GM21360 (cell line): ENCODE measurements at regions not wholly inside any gene's neighbourhood (a gene's known extent, or its start where the extent isn't known, plus 50 kb on each side); places are given as distances from the start of the nearest gene placed in this dataset.

ENCODE experiments used
- ATAC-seq: cut with Tn5 transposase; IDR thresholded peaks from one replicate; pipeline ENCODE4 v1.9.1; 2021; ENCODE audit warnings: mild to moderate bottlenecking, moderate library complexity; ENCODE audit not compliant: unreplicated experiment

- ATAC-seq: no peak
Observed at GRCh38 chr2:16019617-16020351, 79.4 kb downstream of the MYCN start.

- no peak for ATAC-seq
Observed at GRCh38 chr2:16019060-16019480, 78.7 kb downstream of the MYCN start.

DNA sequence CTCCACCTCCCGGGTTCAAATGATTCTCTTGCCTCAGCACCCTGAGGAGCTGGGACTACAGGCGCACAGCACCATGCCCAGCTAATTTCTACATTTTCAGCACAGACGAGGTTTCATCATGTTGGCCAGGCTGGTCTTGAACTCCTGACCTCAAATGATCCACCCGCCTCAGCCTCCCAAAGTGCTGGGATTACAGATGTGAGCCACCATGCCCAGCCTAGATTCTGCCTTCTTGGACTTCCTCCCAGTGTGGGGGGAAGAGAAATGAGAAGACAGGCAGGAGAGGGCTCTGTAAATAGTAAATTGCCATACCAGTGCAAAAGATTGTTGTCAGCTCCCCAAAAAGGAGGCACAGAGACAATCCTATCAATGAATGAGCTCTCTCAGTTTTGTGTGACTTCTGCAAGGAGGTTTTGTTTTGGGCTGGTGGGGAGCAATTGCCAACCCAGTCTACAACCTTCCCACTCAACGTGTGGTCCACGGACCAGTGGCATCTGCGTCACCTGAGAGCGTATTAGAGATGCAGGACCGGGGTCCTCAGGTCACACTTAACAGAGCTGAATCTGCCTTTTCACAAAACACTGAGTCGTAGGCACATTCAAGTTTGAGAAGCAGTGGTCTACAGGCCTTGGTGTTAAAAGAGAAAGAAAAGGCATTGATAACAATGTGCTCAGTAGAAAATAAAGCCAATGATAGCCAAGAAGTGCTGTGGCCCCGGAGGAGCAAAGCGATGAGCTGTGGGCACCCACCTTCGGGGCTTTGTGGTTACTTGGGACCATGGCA lies 78.1 kb downstream of the MYCN start:
- ATAC-seq: no peak

DNA sequence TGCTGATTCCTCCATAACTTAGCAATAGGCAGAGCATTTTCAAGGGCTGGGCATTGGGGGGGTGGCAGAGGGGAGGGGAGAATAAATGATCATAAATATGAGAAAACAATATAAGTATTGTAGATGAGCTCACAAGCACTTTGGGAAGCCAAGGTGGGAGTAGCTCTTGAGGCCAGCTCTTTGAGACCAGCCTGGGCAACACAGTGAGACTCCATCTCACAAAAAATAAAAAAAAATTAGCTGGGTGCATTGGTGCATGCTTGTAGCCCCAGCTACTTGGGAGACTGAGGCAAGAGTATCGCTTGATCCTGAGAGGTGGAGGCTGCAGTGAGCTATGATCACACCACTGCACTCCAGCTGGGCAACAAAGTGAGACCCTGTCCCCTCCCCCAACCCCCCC lies 75.9 kb downstream of the MYCN start:
- ATAC-seq: no peak

GRCh38 chr2:16015903-16016265 lies 75.5 kb downstream of the MYCN start:
- ATAC-seq: no peak

GRCh38 chr2:16015210-16015902 lies 75.0 kb downstream of the MYCN start:
- ATAC-seq: no peak

GRCh38 chr2:16014802-16015201 lies 74.5 kb downstream of the MYCN start:
- ATAC-seq: no peak

DNA sequence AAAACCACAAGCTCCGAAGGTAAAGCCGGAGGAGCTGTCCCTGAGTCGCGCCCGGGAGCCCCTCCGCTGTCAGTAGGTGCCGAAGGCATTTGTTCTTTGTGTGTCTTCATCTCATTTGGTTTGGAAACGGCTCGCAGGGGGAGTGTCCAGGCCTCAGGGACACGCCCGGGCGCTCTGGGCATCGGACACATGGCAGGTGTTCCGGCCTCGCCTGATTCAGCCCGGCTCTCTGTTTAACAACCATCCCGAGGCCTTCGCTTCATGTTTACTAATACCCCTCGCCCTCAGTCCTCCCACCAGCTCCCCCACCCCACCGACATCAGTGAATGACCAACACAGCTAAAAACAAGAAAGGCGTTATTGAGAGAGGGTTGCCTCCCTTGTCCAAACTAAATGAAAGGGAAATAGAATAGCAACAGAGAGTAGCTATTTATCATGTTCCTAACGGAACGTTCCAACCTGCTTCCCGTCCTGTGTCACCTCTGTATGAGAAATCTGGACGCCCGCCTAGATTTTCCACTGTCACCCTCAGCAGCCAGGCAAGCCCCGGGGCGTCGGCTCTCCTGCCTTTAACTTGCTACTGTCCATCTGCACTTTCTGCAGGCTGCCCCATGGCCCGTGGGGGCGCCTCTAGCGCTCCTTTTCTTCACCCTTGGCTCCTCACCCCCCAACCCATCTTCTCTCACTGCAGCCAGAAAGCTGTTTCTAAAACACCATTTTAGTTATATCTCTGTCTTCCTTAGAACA lies 73.9 kb downstream of the MYCN start:
- ATAC-seq: no peak

- no peak for ATAC-seq
Observed at GRCh38 chr2:16013359-16013911, 73.1 kb downstream of the MYCN start.

- no peak for ATAC-seq
Observed at GRCh38 chr2:16012626-16013358, 72.4 kb downstream of the MYCN start.

GRCh38 chr2:16012029-16012596 lies 71.8 kb downstream of the MYCN start:
- no peak for ATAC-seq

- no peak for ATAC-seq
Observed at GRCh38 chr2:16011621-16011960, 71.2 kb downstream of the MYCN start.

DNA sequence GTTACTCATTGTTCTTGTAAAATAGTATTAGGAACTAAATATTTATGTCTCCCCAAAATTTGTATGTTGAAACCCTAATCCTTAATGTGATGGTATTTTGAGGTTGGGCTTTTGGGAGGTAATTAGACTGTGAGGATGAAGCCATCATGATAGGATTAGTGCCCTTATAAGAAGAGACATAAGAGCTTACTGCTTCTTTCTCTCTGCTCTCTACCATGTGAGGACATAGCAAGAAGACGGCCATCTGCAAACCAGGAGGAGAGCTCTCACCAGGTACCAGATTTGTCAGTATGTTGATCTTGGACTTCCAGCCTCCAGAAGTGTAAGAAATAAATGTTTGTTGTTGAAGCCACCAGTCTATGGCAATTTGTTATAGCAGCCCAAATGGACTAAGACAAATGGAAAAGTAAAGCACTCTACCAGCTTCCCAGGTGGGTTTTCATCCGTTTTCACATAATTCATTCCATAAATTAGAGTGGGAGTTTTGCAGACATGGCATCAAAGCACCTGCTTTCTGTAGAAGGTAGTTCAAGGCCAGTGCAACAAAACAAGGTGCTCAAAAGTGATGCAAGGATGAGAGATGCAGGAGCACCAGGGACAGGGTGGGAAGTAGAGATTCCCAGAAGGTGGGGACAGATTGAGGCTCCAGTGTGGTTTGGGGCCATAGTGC lies 70.7 kb downstream of the MYCN start:
- no peak for ATAC-seq

GRCh38 chr2:16010011-16010410 lies 69.7 kb downstream of the MYCN start:
- ATAC-seq: no peak

GRCh38 chr2:16009560-16009959 lies 69.2 kb downstream of the MYCN start:
- ATAC-seq: no peak

DNA sequence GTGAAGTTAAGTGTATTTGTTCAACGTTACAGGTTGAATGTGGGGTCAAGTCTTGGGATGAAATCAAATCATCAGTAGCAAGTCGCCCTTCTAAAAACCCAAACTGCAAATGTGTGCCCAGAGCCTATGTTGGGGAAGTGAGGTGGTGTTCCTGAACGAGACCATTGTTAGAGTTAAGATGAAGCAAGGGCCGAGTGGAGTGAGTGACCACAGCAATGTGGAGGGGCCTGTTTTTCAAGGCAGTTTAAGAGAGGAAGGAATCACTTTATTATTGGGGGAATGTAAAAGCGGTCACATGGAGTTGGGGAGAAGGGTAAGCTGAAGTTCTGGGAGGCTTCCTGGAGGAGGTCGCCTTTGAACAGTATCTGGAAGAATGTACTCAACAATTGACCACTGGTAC lies 68.5 kb downstream of the MYCN start:
- ATAC-seq: no peak

GRCh38 chr2:16008331-16008850 lies 68.0 kb downstream of the MYCN start:
- no peak for ATAC-seq

GRCh38 chr2:16007167-16007934 lies 67.0 kb downstream of the MYCN start:
- no peak for ATAC-seq
